AG04450 (cell line): ENCODE measurements at regions not wholly inside any gene's neighbourhood (a gene's known extent, or its start where the extent isn't known, plus 50 kb on each side); places are given as distances from the start of the nearest gene placed in this dataset.

Source experiments
- CTCF ChIA-PET: fragments of 300-600, 350-600 bp; formaldehyde crosslinking; extraction: SDS; loops from one replicate; lab custom pipeline; 2022; ENCODE audit warnings: antibody characterized with exemption, inconsistent platforms; lab: Charles Lee
- POLR2A ChIA-PET: fragments of 350-600 bp; formaldehyde crosslinking; extraction: SDS; loops from one replicate; lab custom pipeline; 2021; ENCODE audit warnings: antibody characterized with exemption, inconsistent platforms; lab: Yijun Ruan, JAX
- DNase-seq: peaks from one replicate; pipeline ENCODE4 v3.0.0-alpha.2; 2011; ENCODE audit warnings: low read depth, low spot score
- H3K27ac ChIP-seq: one replicate; pipeline ENCODE4 v1.5.1; 2012; ENCODE audit warnings: low read depth, low read length, control low read depth
- H3K27me3 ChIP-seq: one replicate; pipeline ENCODE4 v1.6.0; 2012; ENCODE audit warnings: low read length; ENCODE audit not compliant: control insufficient read depth, insufficient read depth
- H3K4me3 ChIP-seq: 2 replicates; pipeline ENCODE4 v1.5.1; 2011; ENCODE audit warnings: mild to moderate bottlenecking, low read depth, low read length, control low read depth
- H3K9me3 ChIP-seq: 2 replicates; pipeline ENCODE4 v1.5.1; 2012; ENCODE audit warnings: low read length; ENCODE audit not compliant: control insufficient read depth, insufficient read depth
- CTCF ChIP-seq: IDR thresholded peaks from 2 replicates; pipeline ENCODE4 v1.5.1; 2011; ENCODE audit warnings: low read depth, low read length, control low read depth, inconsistent platforms

- no peak overlapping the region for H3K27ac ChIP-seq
- ChIA-PET CTCF (no interaction called here), POLR2A (no interaction called here)
- DNase-seq, result no peak
- H3K27me3 ChIP-seq, result no peaks in the 10 kb centered on the region
- TF ChIP-seq CTCF, result no peak
- H3K4me3 ChIP-seq, result no peak overlapping the region
- no peaks in the 10 kb centered on the region; the same call in 1 of the 2 replicates for H3K9me3 ChIP-seq
These were observed 189.2 kb downstream of the TBXT start for GRCh38 chr6:165978476-165978875.

- ChIA-PET CTCF (no interaction called here), POLR2A (no interaction called here)
- Histone ChIP-seq H3K4me3 (no peak overlapping the region), H3K27me3 (no peaks in the 10 kb centered on the region), H3K27ac (no peak overlapping the region), H3K9me3 (no peaks in the 10 kb centered on the region; the same call in 1 of the 2 replicates)
- TF ChIP-seq CTCF, result no peak
- no peak for DNase-seq
These were observed 191.0 kb downstream of the TBXT start for GRCh38 chr6:165976684-165977083.

- H3K9me3 ChIP-seq, result no peaks in the 10 kb centered on the region; the same call in 1 of the 2 replicates
- POLR2A ChIA-PET, result no interaction called here
- no peaks in the 10 kb centered on the region for H3K27me3 ChIP-seq
- CTCF ChIA-PET, result no interaction called here
- no peak overlapping the region for H3K27ac ChIP-seq
- no peak for TF ChIP-seq CTCF
- no peak for DNase-seq
- no peak overlapping the region for H3K4me3 ChIP-seq
These were observed 192.8 kb downstream of the TBXT start for GRCh38 chr6:165974817-165975216.

GRCh38 chr6:165973473-165973872 lies 194.2 kb downstream of the TBXT start:
- no peaks in the 10 kb centered on the region for H3K27me3 ChIP-seq
- H3K4me3 ChIP-seq, result no peak overlapping the region
- no peak overlapping the region for H3K27ac ChIP-seq
- ChIA-PET CTCF (interaction anchor here (1.1 to 1.2 kb wide), 2 partner anchors 9 to 51 kb away, joined by 3 read pairs; no protein-coding TSS in a partner anchor), POLR2A (no interaction called here)
- no peaks in the 10 kb centered on the region; the same call in 1 of the 2 replicates for H3K9me3 ChIP-seq
- DNase-seq, result no peak
- no peak for TF ChIP-seq CTCF

GRCh38 chr6:165972139-165972802 lies 195.4 kb downstream of the TBXT start:
- CTCF ChIA-PET, result interaction anchor here (1.2 kb wide), 1 partner anchor 11 kb away, joined by 3 read pairs; no protein-coding TSS in a partner anchor
- no peaks in the 10 kb centered on the region; the same call in 1 of the 2 replicates for H3K9me3 ChIP-seq
- POLR2A ChIA-PET, result no interaction called here

More at GRCh38 chr6:165972139-165972802, 195.4 kb downstream of the TBXT start:
- Histone ChIP-seq H3K27ac (no peak overlapping the region), H3K4me3 (no peak overlapping the region), H3K27me3 (no peaks in the 10 kb centered on the region)
- DNase-seq, result no peak
- TF ChIP-seq CTCF, result no peak
